IPS-11a (cell line): ENCODE measurements at regions not wholly inside any gene's neighbourhood (a gene's known extent, or its start where the extent isn't known, plus 50 kb on each side); places are given as distances from the start of the nearest gene placed in this dataset.
"Not testable (repeated sequence)": the region's sequence is repeated elsewhere in the genome, so short reads cannot be mapped to it uniquely, and the experiment has no call there.

Source experiments
- H3K4me3 ChIP-seq: one replicate; pipeline ENCODE4 v1.5.1; 2013; ENCODE audit warnings: low read depth, low read length, control low read depth

DNA sequence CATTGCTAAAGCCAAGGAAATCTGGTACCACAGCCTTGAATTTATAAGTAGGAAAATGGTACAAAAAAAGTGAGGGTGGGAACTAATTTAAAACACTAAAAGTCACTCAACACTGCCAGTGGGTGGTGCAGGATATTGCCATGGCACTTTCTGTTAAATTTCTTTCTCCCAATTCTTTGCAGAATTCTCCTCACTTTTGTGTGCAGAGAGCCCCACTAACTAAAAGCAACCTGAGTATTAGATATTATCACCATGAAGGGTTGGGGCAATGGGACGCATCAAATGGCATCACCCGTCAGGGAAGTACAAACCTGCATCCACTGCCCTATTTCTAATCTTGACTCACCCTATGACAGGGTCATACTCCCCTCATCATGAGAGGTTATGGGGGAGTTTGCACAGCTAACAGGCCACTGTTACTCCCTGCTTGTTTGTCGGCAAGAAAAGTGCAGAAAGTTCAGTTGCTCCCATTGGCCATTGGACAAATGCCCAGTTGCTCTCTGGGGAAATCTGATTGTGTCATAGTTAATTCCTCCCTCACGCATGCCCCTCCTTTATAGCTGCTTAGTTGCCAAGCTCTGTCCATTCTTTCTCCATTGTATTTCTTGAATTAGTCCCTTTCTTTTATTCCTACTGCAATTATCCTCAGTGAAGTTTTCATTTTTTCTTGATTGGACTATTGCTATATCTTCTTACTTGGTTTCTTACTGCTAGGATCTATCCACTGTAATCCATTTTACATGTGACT is 93.8 kb upstream of the BLID start:
- H3K4me3 ChIP-seq = no peak overlapping the region

DNA sequence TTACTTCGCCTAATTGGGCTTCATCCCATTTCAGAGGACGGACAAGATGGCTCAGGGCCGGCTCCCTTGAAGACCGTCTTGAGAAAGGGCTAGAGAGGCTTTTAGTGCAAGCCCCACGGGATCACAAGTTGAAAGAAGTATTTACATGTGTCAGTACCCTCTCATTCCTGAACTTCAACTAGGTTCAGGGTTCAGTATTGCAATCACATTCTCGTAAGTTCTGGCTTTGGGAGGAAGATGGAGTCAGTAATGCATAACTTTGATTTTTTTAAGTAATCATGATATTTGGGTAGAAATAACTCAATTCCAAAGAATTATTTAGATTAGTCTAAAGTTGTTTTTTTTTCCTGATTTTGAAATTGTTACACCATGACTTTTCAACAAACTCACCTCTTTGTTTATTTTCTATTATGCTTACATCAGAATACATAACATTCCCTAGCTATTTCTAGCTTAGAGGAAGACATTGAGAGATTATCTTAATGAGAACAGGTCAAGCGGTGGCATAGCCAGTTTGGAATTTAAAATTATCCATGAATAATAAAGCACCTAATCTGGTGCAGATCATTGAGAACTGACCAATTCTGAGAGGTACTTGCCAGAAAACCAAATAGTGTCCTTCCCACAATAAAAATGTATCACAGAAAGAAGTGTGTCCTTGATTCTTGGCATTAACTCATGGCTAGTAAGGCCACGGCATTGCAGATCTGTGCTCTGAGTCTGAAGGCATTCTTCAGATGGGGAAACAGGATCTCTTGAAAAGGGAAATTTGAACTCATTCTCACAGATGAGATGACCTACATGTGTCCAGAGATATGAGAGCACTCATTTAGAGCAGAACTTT is 92.1 kb upstream of the BLID start:
- no peak overlapping the region for H3K4me3 ChIP-seq

DNA sequence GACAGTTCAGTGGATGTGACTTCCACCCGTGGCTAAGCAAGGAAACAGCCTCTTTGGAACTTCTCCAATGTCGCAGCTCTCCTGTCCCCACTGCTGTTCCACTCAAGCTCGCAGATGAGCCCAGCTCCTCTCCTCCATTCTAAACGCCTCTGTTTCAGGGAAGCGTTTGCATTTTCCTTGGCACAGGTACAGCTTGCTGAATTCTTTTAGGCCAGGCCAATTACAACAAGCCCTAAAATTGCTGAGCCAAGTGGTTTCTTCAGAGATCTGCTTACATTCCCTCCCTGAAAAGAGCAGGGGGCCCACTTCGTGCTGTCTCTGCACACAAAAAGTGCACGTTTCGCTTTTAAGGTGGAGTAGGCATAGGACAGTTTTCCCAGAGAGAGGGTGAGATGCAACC is 91.5 kb upstream of the BLID start:
- H3K4me3 ChIP-seq = no peak overlapping the region

DNA sequence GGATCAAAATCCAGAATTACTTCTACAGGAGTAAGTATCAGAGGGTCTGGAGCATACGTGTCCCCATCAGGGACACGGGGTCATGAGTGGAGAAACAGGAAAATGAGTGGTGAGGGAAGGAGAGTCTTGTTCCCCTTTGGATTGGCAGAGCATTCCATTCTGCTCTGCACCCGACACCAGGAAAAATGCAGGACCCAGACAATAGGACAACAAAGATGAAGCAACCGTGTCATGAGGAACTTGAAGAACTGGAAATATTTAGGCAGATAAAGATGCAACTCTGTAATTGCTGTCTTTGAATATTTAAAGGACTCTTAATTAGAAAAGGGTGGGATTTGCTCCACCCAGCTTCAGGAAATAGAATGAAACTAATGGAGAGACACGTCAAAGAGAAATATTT is 89.0 kb upstream of the BLID start:
- H3K4me3 ChIP-seq = no peak overlapping the region

DNA sequence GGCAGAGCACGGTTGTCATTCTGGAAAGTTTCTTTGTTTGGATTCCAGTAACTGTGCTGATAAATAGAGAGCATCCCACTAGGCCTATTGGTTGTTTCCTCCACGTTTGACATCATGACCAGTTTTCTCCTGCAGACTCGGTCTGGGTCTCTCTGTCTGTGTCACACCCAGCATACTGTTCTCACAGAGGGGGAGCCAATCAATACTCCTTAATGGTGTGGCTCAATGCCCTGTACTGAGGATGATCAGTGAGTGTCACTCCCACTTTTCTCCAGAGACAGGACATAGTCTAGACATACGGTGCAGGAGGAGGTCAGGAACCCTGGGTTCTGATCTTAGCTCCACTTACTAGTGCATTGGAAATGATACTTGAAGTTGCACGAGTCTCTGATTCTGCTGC is 88.2 kb upstream of the BLID start:
- no peak overlapping the region for H3K4me3 ChIP-seq

DNA sequence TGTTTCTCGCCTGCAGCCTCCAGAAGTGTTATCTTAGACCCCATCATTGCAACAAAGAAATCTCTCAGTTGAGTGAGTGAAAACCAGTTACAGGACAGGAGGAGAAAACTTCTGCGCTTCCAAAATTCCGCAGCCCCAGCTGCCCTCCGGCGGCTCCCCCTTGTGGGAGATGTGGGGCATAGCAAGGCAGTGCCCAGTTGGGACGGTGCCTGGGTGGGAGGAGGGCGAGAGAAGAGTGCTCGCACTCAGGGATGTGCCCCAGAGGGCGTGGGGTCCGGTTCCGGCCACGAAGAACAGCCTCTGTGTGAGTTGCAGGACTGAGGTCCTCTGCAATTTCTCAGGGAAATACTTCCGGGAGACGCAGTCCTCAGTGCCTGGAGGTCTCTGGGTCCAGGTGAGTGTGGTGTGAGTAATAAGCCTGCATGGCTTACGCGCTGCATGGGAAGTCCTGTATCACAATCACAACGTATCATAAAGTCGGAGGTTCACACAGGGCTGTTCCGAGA is 87.0 kb upstream of the BLID start:
- no peak overlapping the region for H3K4me3 ChIP-seq

DNA sequence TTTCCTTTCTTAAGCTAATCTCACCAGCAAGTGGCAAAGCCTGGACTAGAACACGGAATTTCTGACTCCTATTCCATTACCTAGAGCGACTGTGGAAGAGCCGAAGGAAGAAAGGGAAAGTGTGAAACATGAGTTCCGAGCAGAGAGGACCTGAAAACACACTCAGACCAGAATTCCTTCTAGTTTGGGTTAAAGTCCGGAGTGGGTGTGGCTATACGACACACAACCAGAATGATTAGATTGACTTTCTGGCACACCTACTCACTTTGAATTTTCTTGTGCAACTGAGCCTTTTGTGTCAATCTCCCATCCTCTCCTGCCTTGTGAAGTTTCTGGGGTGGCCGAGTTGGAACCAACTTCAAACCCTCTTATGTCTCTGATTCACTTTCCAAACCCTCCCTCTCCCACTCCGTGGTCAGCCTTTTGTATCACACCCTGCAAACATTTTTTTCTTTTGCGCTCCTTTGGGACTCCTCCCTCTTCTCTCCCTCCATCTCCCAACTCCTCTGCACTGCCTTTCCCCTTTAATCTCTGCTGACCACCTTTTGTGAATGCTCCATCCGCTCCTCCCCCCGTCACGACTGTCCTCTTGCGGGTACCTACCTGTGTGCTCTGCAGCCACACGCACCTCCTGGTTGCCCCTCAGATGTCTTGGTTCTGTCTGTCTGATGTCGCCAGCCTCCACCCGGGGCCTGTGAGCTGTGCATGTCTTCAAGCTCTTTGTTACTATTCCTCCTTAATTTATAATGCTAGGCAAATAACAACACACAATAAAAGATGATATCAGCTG is 86.3 kb upstream of the BLID start:
- H3K4me3 ChIP-seq = no peak overlapping the region

DNA sequence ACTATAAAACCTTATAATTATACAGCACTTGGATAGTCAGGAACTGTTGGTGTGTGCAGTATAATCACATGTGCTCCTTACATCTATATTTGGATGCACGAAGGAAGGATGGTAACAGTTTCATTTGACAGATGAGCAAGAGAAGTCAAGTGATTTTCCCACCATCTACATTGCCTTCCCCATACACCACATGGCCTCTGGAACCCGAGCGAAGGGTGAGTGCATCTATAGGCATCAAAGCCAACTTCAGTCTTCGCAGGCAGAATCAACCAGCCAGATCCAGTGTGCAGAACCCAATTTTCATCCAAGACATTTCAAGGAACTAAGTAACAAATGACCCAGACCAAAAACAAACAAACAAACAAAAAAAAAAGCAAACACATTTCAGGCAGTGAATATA is 85.1 kb upstream of the BLID start:
- no peak overlapping the region for H3K4me3 ChIP-seq

DNA sequence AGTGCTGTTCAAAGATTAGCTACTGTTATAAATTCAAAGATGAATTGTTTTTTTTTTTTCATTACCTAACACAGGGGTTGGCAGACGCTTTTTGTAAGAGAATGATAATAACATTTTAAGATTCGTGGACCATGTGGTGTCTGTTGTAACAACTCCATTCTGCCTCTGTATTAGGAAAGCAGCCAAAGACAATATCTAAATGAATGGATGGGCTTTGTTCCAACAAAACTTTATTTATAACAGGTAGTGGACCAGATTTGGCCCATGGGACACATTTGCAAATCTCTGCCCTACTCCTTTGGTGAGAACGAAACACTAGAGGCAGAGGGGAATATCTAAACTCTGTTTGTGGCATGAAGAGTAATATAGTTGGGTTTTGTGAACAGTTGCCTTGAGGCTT is 83.6 kb upstream of the BLID start:
- H3K4me3 ChIP-seq = no peak overlapping the region

DNA sequence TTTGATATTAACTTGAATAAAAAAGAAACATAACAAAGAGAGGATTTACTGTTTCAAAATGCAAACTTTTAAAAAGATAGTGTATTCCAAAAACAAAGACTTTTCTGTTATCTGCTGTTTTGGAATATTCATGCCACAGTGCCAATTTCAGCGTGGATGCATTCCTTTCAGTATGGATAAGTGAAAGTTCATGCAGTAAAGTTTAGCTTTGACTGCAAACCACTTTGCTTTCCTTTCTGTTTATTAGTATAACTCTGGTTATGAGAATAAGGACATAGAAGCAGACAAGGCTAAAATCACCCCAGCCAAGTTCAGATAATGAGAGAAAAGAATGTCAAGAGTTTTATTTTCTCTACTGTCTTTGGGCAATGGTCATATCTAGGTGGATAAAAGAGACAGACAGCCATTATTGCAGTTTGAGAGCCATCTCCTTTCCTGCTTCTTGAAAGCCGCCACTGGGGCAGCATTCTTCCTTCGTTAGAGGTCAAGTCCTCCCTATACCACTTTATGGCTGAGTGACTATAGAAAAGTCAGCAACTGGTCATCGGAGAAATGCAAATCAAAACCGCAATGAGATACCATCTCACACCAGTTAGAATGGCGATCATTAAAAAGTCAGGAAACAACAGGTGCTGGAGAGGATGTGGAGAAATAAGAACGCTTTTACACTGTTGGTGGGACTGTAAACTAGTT is 82.4 kb upstream of the BLID start:
- no peak overlapping the region for H3K4me3 ChIP-seq

DNA sequence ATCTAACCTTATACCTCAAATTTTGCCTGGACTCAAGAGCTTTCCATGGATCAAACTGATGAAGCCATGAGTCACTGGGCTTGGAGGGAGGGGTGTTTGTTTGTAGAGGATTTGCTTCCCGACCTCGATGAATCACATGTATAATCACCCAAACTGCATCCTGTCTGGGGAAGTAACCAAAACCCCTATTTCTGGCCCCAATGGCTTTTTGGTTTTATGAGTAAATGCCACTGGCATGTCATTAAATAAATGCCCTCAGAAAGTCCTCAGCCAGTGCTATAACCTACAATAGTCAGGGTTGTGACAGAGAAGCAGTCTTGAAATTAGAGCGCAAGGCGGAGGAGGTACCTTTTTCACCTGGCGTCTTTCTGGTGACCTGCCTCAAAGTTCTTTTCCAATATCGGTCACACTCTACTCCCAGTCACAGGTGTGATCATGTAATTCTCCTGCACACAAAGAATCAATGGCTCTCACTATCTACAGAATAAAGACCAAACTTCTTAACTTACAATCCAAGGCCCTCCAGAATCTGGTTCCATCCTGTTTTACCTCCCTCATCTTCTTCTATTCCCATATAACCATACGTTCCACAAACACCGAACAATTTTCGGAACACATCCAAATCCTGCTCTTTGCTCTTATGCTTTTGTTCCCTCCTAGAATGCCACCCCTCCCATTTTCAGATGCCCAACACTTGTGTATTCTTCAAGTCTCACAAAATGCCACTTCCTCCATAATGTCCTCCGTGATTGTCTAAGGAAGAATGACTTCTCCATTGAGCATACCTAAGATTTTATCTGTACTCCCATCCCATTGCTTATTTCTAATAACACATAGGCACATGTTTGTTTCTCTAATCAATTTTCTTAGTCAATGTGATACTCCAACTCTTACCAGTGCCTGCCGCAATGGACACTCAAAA is 81.3 kb upstream of the BLID start:
- no peak overlapping the region for H3K4me3 ChIP-seq

DNA sequence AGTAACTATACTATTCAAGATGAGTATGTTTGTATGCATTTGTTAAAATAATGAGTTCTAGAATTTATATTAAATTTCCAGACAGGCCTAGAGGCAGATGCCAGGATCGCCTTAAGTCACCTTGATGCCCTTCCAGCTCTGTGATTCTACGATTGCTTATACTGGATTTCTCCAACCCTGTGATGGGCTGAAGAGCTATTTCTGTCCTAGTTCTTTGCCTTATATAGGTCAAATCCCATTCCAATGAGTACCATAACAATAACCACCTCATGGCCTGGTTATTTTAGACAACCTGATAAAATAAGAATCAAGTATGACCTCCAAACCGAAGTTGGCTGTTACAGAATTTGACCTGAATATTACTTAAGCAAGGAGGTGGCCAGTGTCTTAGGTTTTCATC is 79.8 kb upstream of the BLID start:
- H3K4me3 ChIP-seq = no peak overlapping the region

DNA sequence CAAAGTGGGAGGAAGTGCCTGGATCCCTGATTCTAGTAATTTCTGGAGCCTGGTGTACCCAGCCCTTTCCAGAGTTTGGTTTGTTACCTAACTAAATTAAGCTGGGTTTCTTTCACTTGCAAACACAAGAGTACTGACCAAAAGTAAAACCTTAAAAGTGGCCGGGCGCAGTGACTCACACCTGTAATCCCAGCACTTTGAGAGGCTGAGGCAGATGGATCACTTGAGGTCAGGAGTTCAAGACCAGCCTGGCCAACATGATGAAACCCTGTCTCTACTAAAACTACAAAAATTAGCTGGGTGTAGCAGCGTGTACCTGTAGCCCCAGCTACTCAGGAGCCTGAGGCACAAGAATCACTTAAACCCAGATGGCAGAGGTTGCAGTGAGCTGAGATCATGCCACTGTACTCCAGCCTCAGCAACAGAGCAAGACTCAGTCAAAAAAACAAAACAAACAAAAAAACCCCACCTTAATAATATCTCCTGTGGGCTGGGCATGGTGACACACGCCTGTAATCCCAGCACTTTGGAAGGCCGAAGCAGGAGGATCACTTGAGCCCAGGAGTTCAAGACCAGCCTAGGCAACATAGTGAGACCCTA is 78.0 kb upstream of the BLID start:
- not testable (repeated sequence) for H3K4me3 ChIP-seq

DNA sequence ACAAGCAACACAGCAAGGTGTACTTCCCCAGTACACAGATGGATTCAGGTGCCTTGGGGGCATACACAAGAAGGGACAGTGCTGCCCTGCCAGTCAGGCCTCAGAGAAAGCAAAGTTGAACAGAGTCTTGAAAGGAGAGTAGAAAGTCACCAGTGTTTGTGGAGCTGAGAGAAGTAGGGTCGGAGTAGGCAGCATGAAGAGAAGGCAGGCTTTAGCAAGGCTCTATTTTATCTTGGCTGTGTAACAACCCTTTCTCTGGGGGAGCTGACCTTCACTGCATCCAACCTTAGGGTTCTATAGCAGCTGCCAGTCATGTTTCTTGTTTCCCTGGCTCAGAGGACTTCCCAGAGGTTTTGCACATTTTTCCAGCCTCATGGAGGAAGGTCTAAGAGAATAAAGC is 77.4 kb upstream of the BLID start:
- no peak overlapping the region for H3K4me3 ChIP-seq

DNA sequence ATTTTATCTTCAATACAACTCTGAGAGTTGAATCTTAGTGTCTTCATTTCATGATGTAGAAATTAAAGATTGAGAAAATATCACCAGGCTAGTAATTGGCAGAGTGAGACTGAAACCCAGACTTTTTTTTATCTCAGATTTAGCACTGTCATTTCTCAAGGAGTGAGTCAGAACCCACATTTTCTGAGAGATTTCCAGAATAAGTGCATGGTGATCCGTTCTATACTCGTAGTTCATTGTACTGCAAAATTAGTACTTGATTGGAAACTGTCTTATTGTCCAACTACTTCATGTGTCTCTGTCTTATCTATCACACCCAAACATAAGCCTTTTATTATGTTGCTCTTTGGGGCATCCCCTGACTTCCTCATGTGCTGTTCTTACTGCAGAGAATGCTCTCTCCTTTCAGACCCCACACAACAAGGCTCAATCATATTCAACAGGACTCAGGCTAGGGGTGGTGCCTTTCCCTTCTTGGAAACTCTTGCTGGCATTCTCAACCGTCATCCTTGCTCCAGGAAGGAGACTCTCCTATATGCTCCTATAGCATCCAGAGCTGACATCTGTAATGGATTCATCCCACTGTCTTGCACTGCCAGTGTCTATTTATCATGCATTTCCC is 76.7 kb upstream of the BLID start:
- H3K4me3 ChIP-seq = no peak overlapping the region

DNA sequence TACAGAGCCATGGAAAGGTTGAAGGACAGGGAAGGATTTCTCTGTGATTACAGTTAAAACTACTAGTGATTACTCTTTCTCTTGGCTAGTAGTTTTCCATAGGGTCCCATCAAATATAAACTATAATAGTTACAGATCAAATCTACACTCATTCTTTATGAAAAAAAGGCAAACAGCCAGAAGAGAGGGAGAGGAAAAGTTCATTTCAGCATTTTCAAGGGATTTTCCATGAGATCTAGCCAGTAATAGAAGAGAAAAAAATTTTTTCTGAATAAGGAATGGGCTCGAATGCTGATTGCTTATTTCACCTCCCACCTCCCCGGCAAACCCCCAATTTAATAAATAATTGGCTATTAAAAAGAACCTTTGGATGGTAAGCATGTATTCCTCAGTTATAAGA is 74.8 kb upstream of the BLID start:
- H3K4me3 ChIP-seq = no peak overlapping the region

DNA sequence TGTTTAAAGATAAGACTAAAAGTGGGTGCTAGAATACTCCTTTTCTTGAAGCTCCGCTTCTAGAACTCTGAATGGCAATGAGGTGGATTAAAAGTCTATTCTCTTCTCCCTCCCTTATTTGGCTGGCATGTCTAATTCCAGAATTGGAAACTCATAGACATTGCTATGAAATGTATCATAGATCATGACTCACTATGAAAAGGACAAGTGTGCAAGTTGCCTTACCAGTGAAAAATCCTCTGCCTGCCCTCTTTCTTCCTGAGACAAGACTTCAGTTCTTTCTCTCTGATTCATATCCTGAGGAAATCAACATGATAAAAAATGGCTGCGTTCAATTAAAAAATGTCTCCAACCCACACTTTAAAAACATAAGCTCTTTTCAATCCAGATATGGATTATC is 73.2 kb upstream of the BLID start:
- H3K4me3 ChIP-seq = no peak overlapping the region

DNA sequence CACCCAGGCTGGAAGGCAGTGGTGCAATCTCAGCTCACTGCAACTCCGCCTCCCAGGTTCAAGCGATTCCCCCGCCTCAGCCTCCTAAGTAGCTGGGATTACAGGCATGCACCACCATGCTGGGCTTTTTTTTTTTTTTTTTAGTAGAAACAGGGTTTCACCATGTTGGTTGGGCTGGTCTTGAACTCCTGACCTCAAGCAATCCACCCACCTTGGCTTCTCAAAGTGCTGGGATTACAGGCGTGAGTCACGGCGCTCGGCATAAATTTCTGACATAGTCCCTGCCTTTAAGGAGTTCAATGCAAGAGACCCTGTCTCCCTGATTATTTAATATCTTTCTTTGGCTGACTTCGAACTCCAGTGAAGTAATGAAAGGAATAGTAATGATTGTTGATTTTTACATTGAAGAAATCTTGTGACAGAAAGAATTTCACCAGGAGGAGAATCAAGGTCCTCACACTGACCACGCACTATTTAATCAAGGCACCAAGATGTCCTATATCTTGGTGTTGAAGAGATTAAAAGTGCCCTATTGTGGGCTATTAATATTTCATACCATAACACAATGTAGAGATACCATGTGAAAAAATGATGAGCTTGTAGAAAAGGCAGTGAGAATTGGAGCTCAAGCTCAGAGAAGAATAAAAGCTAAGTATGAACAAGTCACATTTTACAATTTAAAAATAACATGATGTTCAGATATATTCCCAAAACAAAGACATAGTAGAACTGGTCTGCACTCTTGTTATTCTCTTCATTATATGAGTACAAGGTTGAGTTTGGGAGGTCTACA is 71.6 kb upstream of the BLID start:
- no peak overlapping the region for H3K4me3 ChIP-seq
